ENCODE measurements at regions not wholly inside any gene's neighbourhood (a gene's known extent, or its start where the extent isn't known, plus 50 kb on each side); places are given as distances from the start of the nearest gene placed in this dataset.

DNA sequence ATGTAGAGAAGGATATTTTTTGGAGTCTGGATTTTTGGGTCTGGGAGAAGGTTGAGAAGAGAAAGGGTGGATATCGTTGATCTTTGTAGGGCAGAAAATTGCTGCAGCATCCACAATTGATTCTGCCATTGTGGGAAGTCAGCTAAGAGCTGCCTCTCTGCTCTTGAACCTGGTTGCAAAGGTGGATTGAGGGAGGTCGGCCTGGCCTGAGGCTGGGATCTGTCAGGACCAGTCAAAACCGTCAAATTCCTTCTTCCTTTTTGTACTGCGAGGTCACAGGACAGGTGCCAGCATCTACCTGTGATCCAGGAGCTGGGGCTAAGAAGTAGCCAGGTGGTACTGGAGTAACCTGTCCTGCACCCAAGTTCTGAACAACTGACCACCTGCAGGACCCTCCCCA lies 93.7 kb downstream of the SHOX start:
- 0 out of 3 replicates have a peak, but pooled peaks cover 5% of the 10 kb centered on the region for H3K9me3 ChIP-seq
- ATAC-seq (no peak; a peak in 1 of 6 replicates), DNase-seq (ENCODE audit: low read depth in 1 of 2, low spot score in 1 of 2) (no peak), FAIRE-seq (no peak)
- no peaks in the 10 kb centered on the region for H3K4me1 ChIP-seq
- TF ChIP-seq MAFK (IDR thresholded peaks at IDR 0.05; ENCODE audit: partially characterized antibody) (no peak), TP53 (CRISPR knock-in tag; IDR thresholded peaks at IDR 0.05) (no peak), CBX8 (IDR thresholded peaks at IDR 0.05) (no peak), EP300 (IDR thresholded peaks at IDR 0.05) (no peak), TFCP2L1 (CRISPR knock-in tag; IDR thresholded peaks at IDR 0.05) (no peak), NPAS2 (CRISPR knock-in tag; IDR thresholded peaks at IDR 0.05; ENCODE audit: borderline replicate concordance) (no peak), RFX5 (IDR thresholded peaks at IDR 0.05) (no peak), HEYL (CRISPR knock-in tag; IDR thresholded peaks at IDR 0.05) (no peak), HDAC2 (IDR thresholded peaks at IDR 0.05) (no peak), ZNF302 (CRISPR knock-in tag; IDR thresholded peaks at IDR 0.05) (no peak), FOSL2 (IDR thresholded peaks at IDR 0.05) (no peak), FOSL2 (CRISPR knock-in tag; IDR thresholded peaks at IDR 0.05) (no peak), RCOR1 (IDR thresholded peaks at IDR 0.05; ENCODE audit: low read depth, low read length) (no peak), MYC (IDR thresholded peaks at IDR 0.05; ENCODE audit: borderline replicate concordance, low read length) (no peak), HOXB13 (CRISPR knock-in tag; IDR thresholded peaks at IDR 0.05; ENCODE audit: low read depth) (no peak), KDM5A (IDR thresholded peaks at IDR 0.05) (no peak)
- TF ChIP-seq, protein P1, sequence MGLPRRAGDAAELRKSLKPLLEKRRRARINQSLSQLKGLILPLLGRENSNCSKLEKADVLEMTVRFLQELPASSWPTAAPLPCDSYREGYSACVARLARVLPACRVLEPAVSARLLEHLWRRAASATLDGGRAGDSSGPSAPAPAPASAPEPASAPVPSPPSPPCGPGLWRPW (IDR thresholded peaks at IDR 0.05), result no peak
- TF ChIP-seq, protein P2, sequence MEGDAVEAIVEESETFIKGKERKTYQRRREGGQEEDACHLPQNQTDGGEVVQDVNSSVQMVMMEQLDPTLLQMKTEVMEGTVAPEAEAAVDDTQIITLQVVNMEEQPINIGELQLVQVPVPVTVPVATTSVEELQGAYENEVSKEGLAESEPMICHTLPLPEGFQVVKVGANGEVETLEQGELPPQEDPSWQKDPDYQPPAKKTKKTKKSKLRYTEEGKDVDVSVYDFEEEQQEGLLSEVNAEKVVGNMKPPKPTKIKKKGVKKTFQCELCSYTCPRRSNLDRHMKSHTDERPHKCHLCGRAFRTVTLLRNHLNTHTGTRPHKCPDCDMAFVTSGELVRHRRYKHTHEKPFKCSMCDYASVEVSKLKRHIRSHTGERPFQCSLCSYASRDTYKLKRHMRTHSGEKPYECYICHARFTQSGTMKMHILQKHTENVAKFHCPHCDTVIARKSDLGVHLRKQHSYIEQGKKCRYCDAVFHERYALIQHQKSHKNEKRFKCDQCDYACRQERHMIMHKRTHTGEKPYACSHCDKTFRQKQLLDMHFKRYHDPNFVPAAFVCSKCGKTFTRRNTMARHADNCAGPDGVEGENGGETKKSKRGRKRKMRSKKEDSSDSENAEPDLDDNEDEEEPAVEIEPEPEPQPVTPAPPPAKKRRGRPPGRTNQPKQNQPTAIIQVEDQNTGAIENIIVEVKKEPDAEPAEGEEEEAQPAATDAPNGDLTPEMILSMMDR (IDR thresholded peaks at IDR 0.05), result no peak
- TF ChIP-seq, protein P3, sequence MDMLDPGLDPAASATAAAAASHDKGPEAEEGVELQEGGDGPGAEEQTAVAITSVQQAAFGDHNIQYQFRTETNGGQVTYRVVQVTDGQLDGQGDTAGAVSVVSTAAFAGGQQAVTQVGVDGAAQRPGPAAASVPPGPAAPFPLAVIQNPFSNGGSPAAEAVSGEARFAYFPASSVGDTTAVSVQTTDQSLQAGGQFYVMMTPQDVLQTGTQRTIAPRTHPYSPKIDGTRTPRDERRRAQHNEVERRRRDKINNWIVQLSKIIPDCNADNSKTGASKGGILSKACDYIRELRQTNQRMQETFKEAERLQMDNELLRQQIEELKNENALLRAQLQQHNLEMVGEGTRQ (IDR thresholded peaks at IDR 0.05), result no peak
- ChIA-PET POLR2A (no interaction called here), CTCF (no interaction called here)
- 51% methylated on average over 4 of the region's 4 CpGs for WGBS (ENCODE audit: missing lambda C conversion rate)
- no peak overlapping the region for H3K4me2 ChIP-seq
- no peak overlapping the region for H3K27ac ChIP-seq
- H3K4me3 ChIP-seq, result no peak overlapping the region

DNA sequence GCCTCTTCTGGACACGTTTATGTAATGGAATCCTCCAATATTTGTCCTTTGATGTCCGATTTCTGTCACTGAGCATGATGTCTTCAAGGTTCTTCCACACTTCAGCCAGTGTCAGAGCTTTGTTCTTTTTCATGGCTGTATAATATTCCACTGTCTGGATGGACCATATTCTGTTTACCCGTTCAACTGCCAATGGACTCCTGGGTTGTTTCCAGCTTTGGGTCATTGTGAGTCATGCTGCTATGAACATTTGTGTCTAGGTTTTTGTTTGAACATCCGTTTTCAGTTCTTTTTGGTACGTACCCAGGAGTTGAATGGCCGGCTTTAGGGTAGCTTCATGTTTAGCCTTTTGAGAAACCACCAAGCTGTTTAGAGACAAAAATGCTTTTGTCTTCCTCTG lies 93.2 kb downstream of the SHOX start:
- ATAC-seq, result no peak
- no peak for FAIRE-seq
- POLR2A ChIA-PET, result no interaction called here
- no peaks in the 10 kb centered on the region for H3K4me1 ChIP-seq
- peak in 1 of 2 experiments; percentile 28 for DNase-seq (ENCODE audit: low read depth in 1 of 2, low spot score in 1 of 2)
- 0 out of 3 replicates have a peak, but pooled peaks cover 5% of the 10 kb centered on the region for H3K9me3 ChIP-seq
- H3K4me2 ChIP-seq, result no peak overlapping the region
- TF ChIP-seq CBX2 (IDR thresholded peaks at IDR 0.05; ENCODE audit: borderline replicate concordance, low read depth) (no peak), ESRRA (IDR thresholded peaks at IDR 0.05; ENCODE audit: borderline replicate concordance, low read length) (no peak), MYC (IDR thresholded peaks at IDR 0.05; ENCODE audit: borderline replicate concordance, low read length) (no peak), NR3C1 (IDR thresholded peaks at IDR 0.05) (no peak), EP300 (IDR thresholded peaks at IDR 0.05) (no peak), MAFK (IDR thresholded peaks at IDR 0.05; ENCODE audit: partially characterized antibody) (no peak), MAZ (IDR thresholded peaks at IDR 0.05; ENCODE audit: borderline replicate concordance, low read depth, low read length) (no peak)
- TF ChIP-seq, protein P4, sequence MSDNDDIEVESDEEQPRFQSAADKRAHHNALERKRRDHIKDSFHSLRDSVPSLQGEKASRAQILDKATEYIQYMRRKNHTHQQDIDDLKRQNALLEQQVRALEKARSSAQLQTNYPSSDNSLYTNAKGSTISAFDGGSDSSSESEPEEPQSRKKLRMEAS (IDR thresholded peaks at IDR 0.05), result no peak
- TF ChIP-seq, protein P1 (IDR thresholded peaks at IDR 0.05), result no peak
- TF ChIP-seq, protein P5, sequence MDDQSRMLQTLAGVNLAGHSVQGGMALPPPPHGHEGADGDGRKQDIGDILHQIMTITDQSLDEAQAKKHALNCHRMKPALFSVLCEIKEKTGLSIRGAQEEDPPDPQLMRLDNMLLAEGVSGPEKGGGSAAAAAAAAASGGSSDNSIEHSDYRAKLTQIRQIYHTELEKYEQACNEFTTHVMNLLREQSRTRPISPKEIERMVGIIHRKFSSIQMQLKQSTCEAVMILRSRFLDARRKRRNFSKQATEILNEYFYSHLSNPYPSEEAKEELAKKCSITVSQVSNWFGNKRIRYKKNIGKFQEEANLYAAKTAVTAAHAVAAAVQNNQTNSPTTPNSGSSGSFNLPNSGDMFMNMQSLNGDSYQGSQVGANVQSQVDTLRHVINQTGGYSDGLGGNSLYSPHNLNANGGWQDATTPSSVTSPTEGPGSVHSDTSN (IDR thresholded peaks at IDR 0.05), result no peak
- 43% methylated on average over 5 of the region's 6 CpGs for WGBS (ENCODE audit: missing lambda C conversion rate)
- H3K4me3 ChIP-seq, result no peak overlapping the region
- CTCF ChIA-PET, result no interaction called here
- H3K27ac ChIP-seq, result no peak overlapping the region
